ENCODE measurements at regions not wholly inside any gene's neighbourhood (a gene's known extent, or its start where the extent isn't known, plus 50 kb on each side); places are given as distances from the start of the nearest gene placed in this dataset.

GRCh38 chr13:21823949-21824348, 153.1 kb downstream of the FGF9 start:
- Histone ChIP-seq H4K91ac (ENCODE audit: insufficient read depth, low read depth, low read length) (no peak overlapping the region), H3K79me1 (ENCODE audit: low read depth in 1 of 2, low read length in 2 of 2) (no peaks in the 10 kb centered on the region), H3K9me1 (ENCODE audit: insufficient read depth, low read length) (no peaks in the 10 kb centered on the region), H3K9me3 (ENCODE audit: control insufficient read depth, insufficient read depth, low read length) (no peaks in the 10 kb centered on the region), H3K27ac (ENCODE audit: insufficient read depth, low read length) (no peak overlapping the region), H3K14ac (replicated peaks; ENCODE audit: low read depth, low read length) (no peak overlapping the region), H3K4me2 (ENCODE audit: low read depth, low read length) (no peak overlapping the region), H3K56ac (ENCODE audit: extremely low read depth, insufficient read depth, low read length) (no peak overlapping the region), H2BK20ac (ENCODE audit: low read depth, low read length) (no peak overlapping the region), H3K18ac (ENCODE audit: low read depth, low read length) (no peak overlapping the region), H2BK15ac (ENCODE audit: low read depth, low read length) (no peak overlapping the region), H2BK120ac (ENCODE audit: low read depth, low read length) (no peak overlapping the region), H2AK5ac (ENCODE audit: low read depth, low read length) (no peak overlapping the region), H3K9ac (ENCODE audit: low read depth, low read length) (no peak overlapping the region), H2AK9ac (replicated peaks; ENCODE audit: low read depth, low read length, poor library complexity) (no peak overlapping the region), H3K4ac (ENCODE audit: low read depth, low read length) (no peak overlapping the region), H2BK5ac (ENCODE audit: low read depth, low read length, poor library complexity, severe bottlenecking) (no peak overlapping the region), H4K8ac (ENCODE audit: low read depth in 2 of 2, low read length in 2 of 2) (no peak overlapping the region), H2AFZ (replicated peaks; ENCODE audit: low read length, poor library complexity) (no peak overlapping the region), H3K27me3 (ENCODE audit: control insufficient read depth, insufficient read depth, low read length) (no peaks in the 10 kb centered on the region), H3K23ac (ENCODE audit: low read depth, low read length) (no peak overlapping the region), H3K36me3 (ENCODE audit: control insufficient read depth, insufficient read depth, low read length) (no peaks in the 10 kb centered on the region), H4K5ac (ENCODE audit: low read depth, low read length) (no peak overlapping the region), H3K4me1 (ENCODE audit: control insufficient read depth, insufficient read depth, low read length) (peaks cover 2% of the 10 kb centered on the region; the same call in 1 of the 2 replicates), H4K20me1 (ENCODE audit: insufficient read depth, low read length) (no peaks in the 10 kb centered on the region), H3K4me3 (ENCODE audit: insufficient read depth, low read depth, low read length) (no peak overlapping the region)
- DNase-seq (no peak), ATAC-seq (ENCODE audit: low read depth) (no peak)
- in situ Hi-C loops (cut with MboI; ENCODE audit: low sequenced_read_pairs) (no loop called here), intact Hi-C loops (cut with micrococcal nuclease) (loop anchor here (10.0 kb wide), 2 partner anchors 149 to 451 kb away; partner anchors contain the start of gene FGF9), dilution Hi-C loops (cut with HindIII; ENCODE audit: low sequenced_read_pairs, unreplicated experiment) (no loop called here)
- WGBS, 2 experiments (ENCODE audit: extremely low coverage in 2 of 2, insufficient read length in 1 of 2): no CpG with 5 or more reads among the region's 1 CpG
- POLR2A ChIA-PET (ENCODE audit: unreplicated experiment): no interaction called here
- no peak for TF ChIP-seq NFE2L2 (IDR thresholded peaks at IDR 0.05; ENCODE audit: low read depth, low read length)
- no peak for TF ChIP-seq CHD1 (IDR thresholded peaks at IDR 0.05; ENCODE audit: low read depth, low read length)
- no peak for TF ChIP-seq MAFK (IDR thresholded peaks at IDR 0.05; ENCODE audit: low read depth, low read length)
- CTCF ChIA-PET: no interaction called here
- BruUV-seq (replicated peaks): no TSS peak
